WTC11 (cell line): ENCODE measurements at regions not wholly inside any gene's neighbourhood (a gene's known extent, or its start where the extent isn't known, plus 50 kb on each side); places are given as distances from the start of the nearest gene placed in this dataset.

Experiments
- TF ChIP-seq, protein P1 (sequence below): fragments of 200-600 bp; IDR thresholded peaks from 2 replicates; pipeline ENCODE4 v1.8.0; 2022; ENCODE audit warnings: antibody characterized with exemption
- TF ChIP-seq, protein P2 (sequence below): sonication (generic); formaldehyde crosslinking; IDR thresholded peaks from 2 replicates; pipeline ENCODE4 v1.8.0; 2022; ENCODE audit warnings: mild to moderate bottlenecking, missing genetic modification reagents

DNA sequence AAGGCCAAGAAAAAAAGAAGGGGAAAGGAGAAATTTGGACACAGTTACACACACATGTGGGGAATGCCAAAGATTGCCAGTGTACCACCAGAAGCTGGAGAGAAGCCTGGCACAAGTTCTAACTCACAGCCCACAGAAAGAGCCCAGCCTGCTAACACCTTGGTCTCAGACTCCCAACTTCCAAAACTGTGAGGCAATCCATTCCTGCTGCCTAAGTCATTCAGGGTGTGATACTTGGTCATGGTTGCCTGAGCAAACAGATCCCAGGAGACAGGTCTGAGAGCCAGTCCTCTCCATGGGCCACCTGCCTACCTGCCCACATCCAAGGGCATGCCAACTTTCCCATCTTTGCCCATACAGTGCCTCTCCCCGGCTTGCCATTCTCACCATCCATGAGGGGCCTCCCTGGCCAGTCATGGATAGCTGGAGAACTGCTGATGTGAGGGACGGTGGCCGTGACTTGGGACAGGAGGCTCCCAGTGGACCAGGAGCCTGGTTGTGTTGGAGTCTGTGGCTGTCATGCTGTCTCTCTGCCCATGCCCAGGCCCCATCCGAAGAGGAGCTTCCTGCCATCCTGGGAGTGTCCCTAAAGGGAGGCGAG, 198.0 kb upstream of the RTL1 start:
- TF ChIP-seq, protein P1, sequence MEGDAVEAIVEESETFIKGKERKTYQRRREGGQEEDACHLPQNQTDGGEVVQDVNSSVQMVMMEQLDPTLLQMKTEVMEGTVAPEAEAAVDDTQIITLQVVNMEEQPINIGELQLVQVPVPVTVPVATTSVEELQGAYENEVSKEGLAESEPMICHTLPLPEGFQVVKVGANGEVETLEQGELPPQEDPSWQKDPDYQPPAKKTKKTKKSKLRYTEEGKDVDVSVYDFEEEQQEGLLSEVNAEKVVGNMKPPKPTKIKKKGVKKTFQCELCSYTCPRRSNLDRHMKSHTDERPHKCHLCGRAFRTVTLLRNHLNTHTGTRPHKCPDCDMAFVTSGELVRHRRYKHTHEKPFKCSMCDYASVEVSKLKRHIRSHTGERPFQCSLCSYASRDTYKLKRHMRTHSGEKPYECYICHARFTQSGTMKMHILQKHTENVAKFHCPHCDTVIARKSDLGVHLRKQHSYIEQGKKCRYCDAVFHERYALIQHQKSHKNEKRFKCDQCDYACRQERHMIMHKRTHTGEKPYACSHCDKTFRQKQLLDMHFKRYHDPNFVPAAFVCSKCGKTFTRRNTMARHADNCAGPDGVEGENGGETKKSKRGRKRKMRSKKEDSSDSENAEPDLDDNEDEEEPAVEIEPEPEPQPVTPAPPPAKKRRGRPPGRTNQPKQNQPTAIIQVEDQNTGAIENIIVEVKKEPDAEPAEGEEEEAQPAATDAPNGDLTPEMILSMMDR, result no peak
- TF ChIP-seq, protein P2, sequence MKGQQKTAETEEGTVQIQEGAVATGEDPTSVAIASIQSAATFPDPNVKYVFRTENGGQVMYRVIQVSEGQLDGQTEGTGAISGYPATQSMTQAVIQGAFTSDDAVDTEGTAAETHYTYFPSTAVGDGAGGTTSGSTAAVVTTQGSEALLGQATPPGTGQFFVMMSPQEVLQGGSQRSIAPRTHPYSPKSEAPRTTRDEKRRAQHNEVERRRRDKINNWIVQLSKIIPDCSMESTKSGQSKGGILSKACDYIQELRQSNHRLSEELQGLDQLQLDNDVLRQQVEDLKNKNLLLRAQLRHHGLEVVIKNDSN (CRISPR knock-in tag), result no peak
